Liver (tissue), 8 donors: ENCODE measurements at regions not wholly inside any gene's neighbourhood (a gene's known extent, or its start where the extent isn't known, plus 50 kb on each side); places are given as distances from the start of the nearest gene placed in this dataset.

ENCODE experiments used
- DNase-seq: peaks from one replicate; pipeline ENCODE4 v3.0.0-alpha.2; 2017; ENCODE audit warnings: low spot score
- H3K27ac ChIP-seq, 2 donors: one replicate each; pipeline ENCODE4 v1.7.0; 2013; ENCODE audit warnings: inconsistent platforms in 2 of 2, low read length in 2 of 2, control low read depth in 1 of 2, low read depth in 1 of 2, mild to moderate bottlenecking in 1 of 2
- H3K27me3 ChIP-seq, 4 donors: one replicate each; pipeline versions ENCODE4 v1.6.1 to v1.7.0; 2013; ENCODE audit warnings: low read length in 3 of 4, inconsistent platforms in 1 of 4, mild to moderate bottlenecking in 1 of 4, moderate library complexity in 1 of 4; ENCODE audit not compliant: control insufficient read depth in 4 of 4, insufficient read depth in 4 of 4
- H3K36me3 ChIP-seq, 4 donors: one replicate each; pipeline versions ENCODE4 v1.6.1 to v1.7.0; 2013; ENCODE audit warnings: low read length in 3 of 4, mild to moderate bottlenecking in 3 of 4, low read depth in 1 of 4, moderate library complexity in 1 of 4; ENCODE audit not compliant: control insufficient read depth in 4 of 4, insufficient read depth in 3 of 4
- H3K4me1 ChIP-seq, 4 donors: one replicate each; pipeline versions ENCODE4 v1.6.1 to v1.7.0; 2013; ENCODE audit warnings: low read length in 3 of 4, mild to moderate bottlenecking in 3 of 4, moderate library complexity in 1 of 4; ENCODE audit not compliant: control insufficient read depth in 4 of 4, insufficient read depth in 4 of 4
- H3K4me3 ChIP-seq, 3 donors: one replicate each; pipeline versions ENCODE4 v1.6.1 to v1.7.0; 2013; ENCODE audit warnings: low read length in 3 of 3, control low read depth in 1 of 3, low read depth in 1 of 3, mild to moderate bottlenecking in 1 of 3
- H3K9ac ChIP-seq, 2 donors: one replicate each; pipeline ENCODE4 v1.7.0; 2013; ENCODE audit warnings: low read length in 2 of 2, mild to moderate bottlenecking in 2 of 2, moderate library complexity in 2 of 2, control low read depth in 1 of 2, low read depth in 1 of 2
- H3K9me3 ChIP-seq, 4 donors: one replicate each; pipeline versions ENCODE4 v1.6.1 to v1.7.0; 2013; ENCODE audit warnings: low read length in 3 of 4; ENCODE audit not compliant: control insufficient read depth in 4 of 4
- EGR1 ChIP-seq, 2 donors: IDR thresholded peaks; 2 replicates each; pipeline ENCODE4 v1.6.1; 2016 to 2018; ENCODE audit warnings: antibody characterized with exemption in 2 of 2, low read depth in 2 of 2
- FOXA1 ChIP-seq: IDR thresholded peaks from 2 replicates; pipeline ENCODE4 v1.6.1; 2016; ENCODE audit warnings: antibody characterized with exemption
- FOXA2 ChIP-seq: IDR thresholded peaks from 2 replicates; pipeline ENCODE4 v1.6.1; 2016; ENCODE audit warnings: antibody characterized with exemption
- GABPA ChIP-seq, 2 donors: IDR thresholded peaks in 1 of 2; conservative IDR thresholded peaks in 1 of 2; 2 replicates each; pipeline ENCODE4 v1.6.1; 2016; ENCODE audit warnings: antibody characterized with exemption in 2 of 2, mild to moderate bottlenecking in 1 of 2, moderate library complexity in 1 of 2
- HNF4A ChIP-seq, 2 donors: conservative IDR thresholded peaks; 2 replicates each; pipeline ENCODE4 v1.6.1; 2016; ENCODE audit warnings: antibody characterized with exemption in 2 of 2, mild to moderate bottlenecking in 2 of 2
- HNF4G ChIP-seq: IDR thresholded peaks from 2 replicates; pipeline ENCODE4 v1.6.1; 2016; ENCODE audit warnings: antibody characterized with exemption
- JUND ChIP-seq, 2 donors: IDR thresholded peaks; 2 replicates each; pipeline ENCODE4 v1.6.1; 2016; ENCODE audit warnings: antibody characterized with exemption in 2 of 2
- NR2F2 ChIP-seq: IDR thresholded peaks from 2 replicates; pipeline ENCODE4 v1.6.1; 2016; ENCODE audit warnings: antibody characterized with exemption
- RAD21 ChIP-seq, 2 donors: IDR thresholded peaks; 2 replicates each; pipeline ENCODE4 v1.6.1; 2016; ENCODE audit warnings: antibody characterized with exemption in 2 of 2, mild to moderate bottlenecking in 2 of 2
- RXRA ChIP-seq, 2 donors: IDR thresholded peaks; 2 replicates each; pipeline ENCODE4 v1.6.1; 2017 to 2018; ENCODE audit warnings: antibody characterized with exemption in 2 of 2, mild to moderate bottlenecking in 1 of 2
- SP1 ChIP-seq: IDR thresholded peaks from 2 replicates; pipeline ENCODE4 v1.6.1; 2018; ENCODE audit warnings: antibody characterized with exemption, mild to moderate bottlenecking
- TAF1 ChIP-seq: conservative IDR thresholded peaks from 2 replicates; pipeline ENCODE4 v1.6.1; 2016; ENCODE audit warnings: antibody characterized with exemption, mild to moderate bottlenecking
- YY1 ChIP-seq: IDR thresholded peaks from 2 replicates; pipeline ENCODE4 v1.6.1; 2016; ENCODE audit warnings: antibody characterized with exemption, mild to moderate bottlenecking
- WGBS: extraction: QIAGEN DNeasy Blood & Tissue Kit; methylation state at CpG from one replicate; pipeline ENCODE4 v1.1.7; 2013; 5-methylcytosine and 5-hydroxymethylcytosine counted together
- TF ChIP-seq, protein P1 (sequence below): IDR thresholded peaks from 2 replicates; pipeline ENCODE4 v1.6.1; 2016; ENCODE audit warnings: antibody characterized with exemption
- TF ChIP-seq, protein P2 (sequence below): IDR thresholded peaks from 2 replicates; pipeline ENCODE4 v1.6.1; 2016; ENCODE audit warnings: antibody characterized with exemption, mild to moderate bottlenecking
- TF ChIP-seq, protein P3 (sequence below): IDR thresholded peaks from 2 replicates; pipeline ENCODE4 v1.6.1; 2016; ENCODE audit warnings: antibody characterized with exemption
- TF ChIP-seq, protein P4 (sequence below): IDR thresholded peaks from 2 replicates; pipeline ENCODE4 v1.6.1; 2016; ENCODE audit warnings: antibody characterized with exemption
- TF ChIP-seq, protein P5 (sequence below): fragments of 150-350 bp; IDR thresholded peaks from 2 replicates; pipeline ENCODE4 v1.5.1; 2017; ENCODE audit warnings: improper control_type of control experiment, low read depth, low read length; ENCODE audit not compliant: missing input control
- donor health status: healthy.
- donor health status: healthy.
- donor health status: healthy.
- donor health status: healthy.
- donor health status: healthy.

DNA sequence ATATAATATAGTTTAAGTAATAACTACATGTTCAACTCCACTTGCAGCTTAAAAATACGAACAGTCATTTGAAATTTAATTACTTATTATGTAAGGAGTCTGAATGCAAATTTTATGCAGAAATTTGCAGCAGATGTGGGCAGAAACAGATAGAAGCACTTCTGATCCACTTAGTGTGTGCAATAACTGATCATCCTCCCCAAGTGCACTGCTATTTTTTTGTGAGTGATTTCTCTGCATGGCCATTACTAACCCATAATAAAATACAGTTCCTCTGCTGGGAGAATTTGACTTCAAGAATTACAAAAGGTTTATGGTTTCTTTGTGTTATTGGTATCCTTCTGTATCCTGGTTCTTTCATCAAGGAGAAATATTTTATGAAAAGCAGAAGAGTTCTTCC, 611.5 kb upstream of the RGS18 start:
- Histone ChIP-seq H3K27me3 (no peaks in the 10 kb centered on the region), H3K4me1 (no peaks in the 10 kb centered on the region), H3K9me3 (no peaks in the 10 kb centered on the region), H3K27ac (no peak overlapping the region), H3K4me3 (no peak overlapping the region), H3K9ac (no peak overlapping the region), H3K36me3 (no peaks in the 10 kb centered on the region)
- DNase-seq = no peak
- 37% methylated on average over 1 of the region's 1 CpG for WGBS
- TF ChIP-seq YY1 = no peak
- TF ChIP-seq SP1 = no peak

DNA sequence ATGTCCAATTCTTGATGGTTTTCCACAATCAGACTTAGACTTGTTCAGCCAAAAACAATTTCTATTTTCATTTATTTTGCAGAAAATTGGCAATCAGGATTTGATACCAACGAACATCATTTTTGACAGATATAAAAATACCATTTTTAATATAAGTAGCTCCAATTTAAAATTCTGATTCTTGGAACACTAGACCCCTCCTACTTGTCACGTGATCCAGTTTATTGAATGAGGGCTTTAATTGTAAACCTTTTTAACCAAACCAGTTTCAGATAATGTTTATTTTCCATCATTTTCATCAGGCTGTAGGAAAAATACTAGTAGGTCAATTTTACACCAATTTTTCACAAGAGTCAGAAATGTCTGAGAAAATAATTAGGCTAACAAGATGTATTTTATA, 607.2 kb upstream of the RGS18 start:
- Histone ChIP-seq H3K27ac (no peak overlapping the region), H3K4me3 (no peak overlapping the region), H3K4me1 (no peaks in the 10 kb centered on the region), H3K9me3 (no peaks in the 10 kb centered on the region), H3K36me3 (no peaks in the 10 kb centered on the region), H3K9ac (no peak overlapping the region), H3K27me3 (no peaks in the 10 kb centered on the region)
- DNase-seq = no peak
- TF ChIP-seq EGR1 (IDR thresholded peaks at IDR 0.05; ENCODE audit: low read depth in 2 of 2) (no peak), TAF1 (no peak), FOXA2 (no peak), HNF4G (no peak), JUND (IDR thresholded peaks at IDR 0.05) (no peak), FOXA1 (no peak), RXRA (IDR thresholded peaks at IDR 0.05) (no peak), RAD21 (IDR thresholded peaks at IDR 0.05) (no peak), SP1 (no peak), NR2F2 (no peak), GABPA (IDR thresholded peaks at IDR 0.05 in 1 of 2, conservative IDR thresholded peaks at IDR 0.05 in 1 of 2) (no peak), HNF4A (conservative IDR thresholded peaks at IDR 0.05) (no peak), YY1 (no peak)
- TF ChIP-seq, protein P1, sequence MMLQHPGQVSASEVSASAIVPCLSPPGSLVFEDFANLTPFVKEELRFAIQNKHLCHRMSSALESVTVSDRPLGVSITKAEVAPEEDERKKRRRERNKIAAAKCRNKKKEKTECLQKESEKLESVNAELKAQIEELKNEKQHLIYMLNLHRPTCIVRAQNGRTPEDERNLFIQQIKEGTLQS = no peak
- TF ChIP-seq, protein P2, sequence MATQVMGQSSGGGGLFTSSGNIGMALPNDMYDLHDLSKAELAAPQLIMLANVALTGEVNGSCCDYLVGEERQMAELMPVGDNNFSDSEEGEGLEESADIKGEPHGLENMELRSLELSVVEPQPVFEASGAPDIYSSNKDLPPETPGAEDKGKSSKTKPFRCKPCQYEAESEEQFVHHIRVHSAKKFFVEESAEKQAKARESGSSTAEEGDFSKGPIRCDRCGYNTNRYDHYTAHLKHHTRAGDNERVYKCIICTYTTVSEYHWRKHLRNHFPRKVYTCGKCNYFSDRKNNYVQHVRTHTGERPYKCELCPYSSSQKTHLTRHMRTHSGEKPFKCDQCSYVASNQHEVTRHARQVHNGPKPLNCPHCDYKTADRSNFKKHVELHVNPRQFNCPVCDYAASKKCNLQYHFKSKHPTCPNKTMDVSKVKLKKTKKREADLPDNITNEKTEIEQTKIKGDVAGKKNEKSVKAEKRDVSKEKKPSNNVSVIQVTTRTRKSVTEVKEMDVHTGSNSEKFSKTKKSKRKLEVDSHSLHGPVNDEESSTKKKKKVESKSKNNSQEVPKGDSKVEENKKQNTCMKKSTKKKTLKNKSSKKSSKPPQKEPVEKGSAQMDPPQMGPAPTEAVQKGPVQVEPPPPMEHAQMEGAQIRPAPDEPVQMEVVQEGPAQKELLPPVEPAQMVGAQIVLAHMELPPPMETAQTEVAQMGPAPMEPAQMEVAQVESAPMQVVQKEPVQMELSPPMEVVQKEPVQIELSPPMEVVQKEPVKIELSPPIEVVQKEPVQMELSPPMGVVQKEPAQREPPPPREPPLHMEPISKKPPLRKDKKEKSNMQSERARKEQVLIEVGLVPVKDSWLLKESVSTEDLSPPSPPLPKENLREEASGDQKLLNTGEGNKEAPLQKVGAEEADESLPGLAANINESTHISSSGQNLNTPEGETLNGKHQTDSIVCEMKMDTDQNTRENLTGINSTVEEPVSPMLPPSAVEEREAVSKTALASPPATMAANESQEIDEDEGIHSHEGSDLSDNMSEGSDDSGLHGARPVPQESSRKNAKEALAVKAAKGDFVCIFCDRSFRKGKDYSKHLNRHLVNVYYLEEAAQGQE = no peak
- TF ChIP-seq, protein P3, sequence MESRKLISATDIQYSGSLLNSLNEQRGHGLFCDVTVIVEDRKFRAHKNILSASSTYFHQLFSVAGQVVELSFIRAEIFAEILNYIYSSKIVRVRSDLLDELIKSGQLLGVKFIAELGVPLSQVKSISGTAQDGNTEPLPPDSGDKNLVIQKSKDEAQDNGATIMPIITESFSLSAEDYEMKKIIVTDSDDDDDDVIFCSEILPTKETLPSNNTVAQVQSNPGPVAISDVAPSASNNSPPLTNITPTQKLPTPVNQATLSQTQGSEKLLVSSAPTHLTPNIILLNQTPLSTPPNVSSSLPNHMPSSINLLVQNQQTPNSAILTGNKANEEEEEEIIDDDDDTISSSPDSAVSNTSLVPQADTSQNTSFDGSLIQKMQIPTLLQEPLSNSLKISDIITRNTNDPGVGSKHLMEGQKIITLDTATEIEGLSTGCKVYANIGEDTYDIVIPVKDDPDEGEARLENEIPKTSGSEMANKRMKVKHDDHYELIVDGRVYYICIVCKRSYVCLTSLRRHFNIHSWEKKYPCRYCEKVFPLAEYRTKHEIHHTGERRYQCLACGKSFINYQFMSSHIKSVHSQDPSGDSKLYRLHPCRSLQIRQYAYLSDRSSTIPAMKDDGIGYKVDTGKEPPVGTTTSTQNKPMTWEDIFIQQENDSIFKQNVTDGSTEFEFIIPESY = no peak
- TF ChIP-seq, protein P4, sequence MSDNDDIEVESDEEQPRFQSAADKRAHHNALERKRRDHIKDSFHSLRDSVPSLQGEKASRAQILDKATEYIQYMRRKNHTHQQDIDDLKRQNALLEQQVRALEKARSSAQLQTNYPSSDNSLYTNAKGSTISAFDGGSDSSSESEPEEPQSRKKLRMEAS = no peak
- TF ChIP-seq, protein P5, sequence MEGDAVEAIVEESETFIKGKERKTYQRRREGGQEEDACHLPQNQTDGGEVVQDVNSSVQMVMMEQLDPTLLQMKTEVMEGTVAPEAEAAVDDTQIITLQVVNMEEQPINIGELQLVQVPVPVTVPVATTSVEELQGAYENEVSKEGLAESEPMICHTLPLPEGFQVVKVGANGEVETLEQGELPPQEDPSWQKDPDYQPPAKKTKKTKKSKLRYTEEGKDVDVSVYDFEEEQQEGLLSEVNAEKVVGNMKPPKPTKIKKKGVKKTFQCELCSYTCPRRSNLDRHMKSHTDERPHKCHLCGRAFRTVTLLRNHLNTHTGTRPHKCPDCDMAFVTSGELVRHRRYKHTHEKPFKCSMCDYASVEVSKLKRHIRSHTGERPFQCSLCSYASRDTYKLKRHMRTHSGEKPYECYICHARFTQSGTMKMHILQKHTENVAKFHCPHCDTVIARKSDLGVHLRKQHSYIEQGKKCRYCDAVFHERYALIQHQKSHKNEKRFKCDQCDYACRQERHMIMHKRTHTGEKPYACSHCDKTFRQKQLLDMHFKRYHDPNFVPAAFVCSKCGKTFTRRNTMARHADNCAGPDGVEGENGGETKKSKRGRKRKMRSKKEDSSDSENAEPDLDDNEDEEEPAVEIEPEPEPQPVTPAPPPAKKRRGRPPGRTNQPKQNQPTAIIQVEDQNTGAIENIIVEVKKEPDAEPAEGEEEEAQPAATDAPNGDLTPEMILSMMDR = no peak
- WGBS = 56% methylated on average over 2 of the region's 2 CpGs
